SH-SY5Y (cell line): ENCODE measurements at regions not wholly inside any gene's neighbourhood (a gene's known extent, or its start where the extent isn't known, plus 50 kb on each side); places are given as distances from the start of the nearest gene placed in this dataset.

Source experiments
- GATA2 ChIP-seq: IDR thresholded peaks from 2 replicates; pipeline ENCODE4 v1.6.1; 2011; ENCODE audit warnings: mild to moderate bottlenecking, low read depth, low read length
- GATA3 ChIP-seq: IDR thresholded peaks from 2 replicates; pipeline ENCODE4 v1.6.1; 2011; ENCODE audit warnings: low read depth, mild to moderate bottlenecking, low read length, moderate library complexity

DNA sequence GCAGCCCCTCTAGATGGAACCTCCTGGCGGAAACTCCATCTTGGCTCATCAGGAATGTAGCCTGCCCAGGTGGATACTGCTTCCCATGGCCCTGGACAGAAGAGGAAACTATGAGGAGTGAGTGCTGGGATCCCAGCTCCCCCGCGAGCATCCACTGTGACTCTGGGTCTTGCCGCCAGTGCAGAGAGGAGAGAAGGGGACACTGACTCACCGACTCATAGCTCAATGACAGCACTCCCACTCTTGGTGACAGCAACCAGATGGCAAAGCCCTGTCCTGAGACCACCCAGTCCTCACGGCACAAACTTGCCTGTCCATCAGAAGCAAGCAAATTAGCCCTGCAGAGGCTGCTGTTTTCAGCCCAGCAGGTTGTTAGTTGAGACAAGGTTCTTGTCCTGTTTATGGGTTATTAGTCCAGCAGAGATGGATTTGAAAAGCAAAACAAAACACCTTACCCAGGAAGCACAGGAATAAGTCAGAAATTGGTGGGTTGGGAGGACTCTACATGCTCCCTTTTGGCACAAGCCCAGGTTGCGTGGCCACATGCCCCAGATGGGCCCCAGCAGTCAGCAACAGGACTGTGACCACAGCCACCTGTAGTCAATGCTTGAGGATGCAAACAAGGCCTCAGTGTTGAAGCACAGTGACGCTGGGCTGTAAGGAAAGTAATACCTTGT lies 111.5 kb upstream of the GLI2 start:
- TF ChIP-seq GATA2: no peak
- TF ChIP-seq GATA3: no peak
